Stomach (tissue), 4 donors: ENCODE measurements at regions not wholly inside any gene's neighbourhood (a gene's known extent, or its start where the extent isn't known, plus 50 kb on each side); places are given as distances from the start of the nearest gene placed in this dataset.

Source experiments
- EP300 ChIP-seq: sonication (generic); formaldehyde crosslinking; IDR thresholded peaks from one replicate; pipeline ENCODE4 v1.6.1; 2017; ENCODE audit warnings: antibody characterized with exemption
- POLR2A ChIP-seq, 4 donors: fragments of 450-650 bp; IDR thresholded peaks; one replicate each; pipeline ENCODE4 v1.6.1; 2016; ENCODE audit warnings: antibody characterized with exemption in 4 of 4, control low read depth in 2 of 4, mild to moderate bottlenecking in 1 of 4, moderate library complexity in 1 of 4
- TF ChIP-seq, protein P1 (sequence below), 7 experiments: fragments of 450-650 bp in 4 of 7; fragments of 200-600 bp in 3 of 7; sonication (generic) in 3 of 7; IDR thresholded peaks; one replicate each; pipeline ENCODE4 v1.5.1; 2016 to 2019; ENCODE audit warnings: antibody characterized with exemption in 7 of 7, control low read depth in 2 of 7, mild to moderate bottlenecking in 1 of 7

DNA sequence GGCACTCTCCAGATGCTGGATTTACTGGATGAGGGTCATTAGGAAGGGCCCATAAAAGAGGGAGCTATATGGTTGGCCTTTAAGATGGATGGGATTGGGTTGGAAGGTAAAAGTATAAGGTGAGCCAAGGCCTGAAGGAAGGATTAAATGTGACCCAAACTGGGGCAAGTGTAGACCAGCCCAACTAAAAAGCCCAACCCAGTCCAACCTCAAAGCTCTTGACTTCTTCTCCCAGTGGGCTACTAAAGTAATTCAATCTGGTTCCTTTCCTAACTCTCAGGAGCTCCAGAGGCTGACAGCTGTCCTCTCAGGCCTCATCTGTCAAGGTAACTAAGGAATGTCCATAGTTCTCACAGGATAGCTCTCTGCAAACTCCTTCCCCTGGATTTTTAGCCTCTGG lies 122.2 kb upstream of the EFNA5 start:
- TF ChIP-seq, protein P1, sequence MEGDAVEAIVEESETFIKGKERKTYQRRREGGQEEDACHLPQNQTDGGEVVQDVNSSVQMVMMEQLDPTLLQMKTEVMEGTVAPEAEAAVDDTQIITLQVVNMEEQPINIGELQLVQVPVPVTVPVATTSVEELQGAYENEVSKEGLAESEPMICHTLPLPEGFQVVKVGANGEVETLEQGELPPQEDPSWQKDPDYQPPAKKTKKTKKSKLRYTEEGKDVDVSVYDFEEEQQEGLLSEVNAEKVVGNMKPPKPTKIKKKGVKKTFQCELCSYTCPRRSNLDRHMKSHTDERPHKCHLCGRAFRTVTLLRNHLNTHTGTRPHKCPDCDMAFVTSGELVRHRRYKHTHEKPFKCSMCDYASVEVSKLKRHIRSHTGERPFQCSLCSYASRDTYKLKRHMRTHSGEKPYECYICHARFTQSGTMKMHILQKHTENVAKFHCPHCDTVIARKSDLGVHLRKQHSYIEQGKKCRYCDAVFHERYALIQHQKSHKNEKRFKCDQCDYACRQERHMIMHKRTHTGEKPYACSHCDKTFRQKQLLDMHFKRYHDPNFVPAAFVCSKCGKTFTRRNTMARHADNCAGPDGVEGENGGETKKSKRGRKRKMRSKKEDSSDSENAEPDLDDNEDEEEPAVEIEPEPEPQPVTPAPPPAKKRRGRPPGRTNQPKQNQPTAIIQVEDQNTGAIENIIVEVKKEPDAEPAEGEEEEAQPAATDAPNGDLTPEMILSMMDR (IDR thresholded peaks at IDR 0.05) = no peak
- TF ChIP-seq POLR2A (IDR thresholded peaks at IDR 0.05) (no peak), EP300 (no peak)
